H1 (cell line): ENCODE measurements at regions not wholly inside any gene's neighbourhood (a gene's known extent, or its start where the extent isn't known, plus 50 kb on each side); places are given as distances from the start of the nearest gene placed in this dataset.
"Not testable (repeated sequence)": the region's sequence is repeated elsewhere in the genome, so short reads cannot be mapped to it uniquely, and the experiment has no call there.

Source experiments
- CTCF ChIA-PET: fragments of 300-600 bp; sonication (Branson Sonifier 250); formaldehyde crosslinking; loops from one replicate; lab custom pipeline; 2021; ENCODE audit not compliant: partially characterized antibody; lab: Charles Lee
- POLR2A ChIA-PET: fragments of 300-600 bp; sonication (Branson Sonifier 250); formaldehyde crosslinking; loops from one replicate; lab custom pipeline; 2021; ENCODE audit warnings: inconsistent platforms; ENCODE audit not compliant: partially characterized antibody; lab: Charles Lee
- DNase-seq, 2 experiments: peaks; one replicate each; pipeline versions ENCODE4 v3.0.0 to v3.0.0-alpha.2; 2010 to 2022; ENCODE audit warnings: low spot score in 2 of 2, low read depth in 1 of 2, mixed read lengths in 1 of 2
- FAIRE-seq: peaks from 2 replicates; lab custom pipeline; 2011; peaks lifted over from hg19 to GRCh38; lab: Jason Lieb, UNC
- H2AFZ ChIP-seq: 2 replicates; pipeline ENCODE4 v1.8.1; 2012; ENCODE audit warnings: low read length, inconsistent platforms
- H2AK5ac ChIP-seq: 2 replicates; pipeline ENCODE4 v1.6.1; 2013; ENCODE audit warnings: low read depth, low read length
- H2BK120ac ChIP-seq: replicated peaks from 2 replicates; pipeline ENCODE3; 2013; ENCODE audit warnings: low read depth, low read length, inconsistent platforms
- H2BK12ac ChIP-seq: 2 replicates; pipeline ENCODE4 v1.6.1; 2013; ENCODE audit warnings: low read depth, low read length
- H2BK15ac ChIP-seq: 2 replicates; pipeline ENCODE4 v1.6.1; 2013; ENCODE audit warnings: low read length
- H2BK20ac ChIP-seq: 2 replicates; pipeline ENCODE4 v1.6.1; 2013; ENCODE audit warnings: low read length
- H2BK5ac ChIP-seq: 2 replicates; pipeline ENCODE4 v1.6.1; 2013; ENCODE audit warnings: low read depth, low read length
- H3K14ac ChIP-seq: 2 replicates; pipeline ENCODE4 v1.6.1; 2013; ENCODE audit warnings: inconsistent platforms; ENCODE audit not compliant: insufficient read length
- H3K18ac ChIP-seq: 2 replicates; pipeline ENCODE4 v1.6.1; 2013; ENCODE audit warnings: low read length; ENCODE audit errors: extremely low read depth
- H3K23ac ChIP-seq: 2 replicates; pipeline ENCODE4 v1.6.1; 2013; ENCODE audit warnings: inconsistent platforms; ENCODE audit not compliant: insufficient read length
- H3K23me2 ChIP-seq: 2 replicates; pipeline ENCODE4 v1.6.1; 2013; ENCODE audit warnings: low read depth, low read length
- H3K27ac ChIP-seq: 2 replicates; pipeline ENCODE4 v1.6.1; 2011; ENCODE audit warnings: low read depth, low read length, inconsistent platforms
- H3K27me3 ChIP-seq, 4 experiments: replicated peaks in 1 of 4; 1 replicate in 1 of 4; 2 replicates in 3 of 4; pipeline versions ENCODE4 v1.6.1 to v1.8.1; 2011 to 2013; ENCODE audit warnings: low read length in 3 of 4, mild to moderate bottlenecking in 3 of 4, inconsistent platforms in 2 of 4, mixed read lengths in 2 of 4, moderate library complexity in 1 of 4; ENCODE audit not compliant: control insufficient read depth in 3 of 4, insufficient read depth in 3 of 4; ENCODE audit errors: extremely low read depth in 1 of 4
- H3K36me3 ChIP-seq, 4 experiments: 2 replicates each; pipeline versions ENCODE4 v1.6.1 to v1.8.1; 2011 to 2013; ENCODE audit warnings: mild to moderate bottlenecking in 4 of 4, low read length in 3 of 4, moderate library complexity in 2 of 4, control low read depth in 1 of 4, inconsistent platforms in 1 of 4; ENCODE audit not compliant: insufficient read depth in 4 of 4, control insufficient read depth in 2 of 4
- H3K4ac ChIP-seq: replicated peaks from 2 replicates; pipeline ENCODE3; 2013; ENCODE audit warnings: low read length, low read depth, mixed read lengths, inconsistent platforms; ENCODE audit not compliant: insufficient read length
- H3K4me1 ChIP-seq, 4 experiments: replicated peaks in 1 of 4; 1 replicate in 1 of 4; 2 replicates in 3 of 4; pipeline versions ENCODE4 v1.6.1 to v1.8.1; 2011 to 2013; ENCODE audit warnings: low read length in 3 of 4, inconsistent platforms in 2 of 4, mixed read lengths in 1 of 4; ENCODE audit not compliant: insufficient read depth in 4 of 4, control insufficient read depth in 3 of 4
- H3K4me2 ChIP-seq, 2 experiments: 2 replicates each; pipeline versions ENCODE4 v1.6.1 to v1.8.1; 2011 to 2013; ENCODE audit warnings: low read depth in 2 of 2, low read length in 2 of 2, control low read depth in 1 of 2, inconsistent platforms in 1 of 2, mild to moderate bottlenecking in 1 of 2; ENCODE audit not compliant: insufficient read depth in 1 of 2
- H3K4me3 ChIP-seq, 4 experiments: fragments of 200-600, 300-600 bp in 1 of 4; sonication (generic), shearing (Covaris generic), sonication (Bioruptor Twin) in 1 of 4; 2 replicates each; pipeline versions ENCODE4 v1.5.1 to v1.8.1; 2011 to 2016; ENCODE audit warnings: low read length in 4 of 4, low read depth in 3 of 4, control low read depth in 2 of 4, inconsistent platforms in 2 of 4, mild to moderate bottlenecking in 2 of 4, mixed read lengths in 1 of 4, moderate library complexity in 1 of 4; ENCODE audit not compliant: insufficient read depth in 2 of 4; ENCODE audit errors: extremely low read depth in 1 of 4
- H3K56ac ChIP-seq: replicated peaks from 2 replicates; pipeline ENCODE3; 2013; ENCODE audit warnings: low read depth, mild to moderate bottlenecking, mixed read lengths, low read length, inconsistent platforms; ENCODE audit not compliant: insufficient read length
- H3K79me1 ChIP-seq: 2 replicates; pipeline ENCODE4 v1.6.1; 2013; ENCODE audit warnings: low read depth, low read length, control low read depth
- H3K79me2 ChIP-seq, 2 experiments: 2 replicates each; pipeline versions ENCODE4 v1.6.1 to v1.8.1; 2012 to 2013; ENCODE audit warnings: low read length in 2 of 2, mild to moderate bottlenecking in 2 of 2, inconsistent platforms in 1 of 2; ENCODE audit not compliant: insufficient read depth in 2 of 2, control insufficient read depth in 1 of 2
- H3K9ac ChIP-seq, 4 experiments: replicated peaks in 1 of 4; 1 replicate in 1 of 4; 2 replicates in 3 of 4; pipeline versions ENCODE4 v1.6.1 to v1.8.1; 2011 to 2013; ENCODE audit warnings: low read depth in 3 of 4, low read length in 3 of 4, control low read depth in 2 of 4, mild to moderate bottlenecking in 2 of 4, moderate library complexity in 2 of 4, inconsistent platforms in 1 of 4; ENCODE audit errors: extremely low read depth in 1 of 4
- H3K9me3 ChIP-seq, 2 experiments: 2 replicates each; pipeline versions ENCODE4 v1.6.1 to v1.8.1; 2012 to 2013; ENCODE audit warnings: mild to moderate bottlenecking in 2 of 2, moderate library complexity in 2 of 2, control low read depth in 1 of 2, inconsistent platforms in 1 of 2, low read depth in 1 of 2, low read length in 1 of 2, mixed read lengths in 1 of 2; ENCODE audit not compliant: insufficient read depth in 2 of 2
- H4K20me1 ChIP-seq, 2 experiments: replicated peaks in 1 of 2; 2 replicates each; pipeline versions ENCODE3 to v1.8.1; 2011 to 2013; ENCODE audit warnings: inconsistent platforms in 2 of 2, low read length in 2 of 2, mild to moderate bottlenecking in 1 of 2; ENCODE audit not compliant: insufficient read depth in 2 of 2, control insufficient read depth in 1 of 2
- H4K5ac ChIP-seq: 2 replicates; pipeline ENCODE4 v1.6.1; 2013; ENCODE audit warnings: low read length, low read depth, mixed read lengths, inconsistent platforms; ENCODE audit not compliant: insufficient read length
- H4K8ac ChIP-seq: 2 replicates; pipeline ENCODE4 v1.8.0; 2013; ENCODE audit warnings: mild to moderate bottlenecking, moderate library complexity, low read length, inconsistent platforms; ENCODE audit not compliant: insufficient read depth; ENCODE audit errors: extremely low read depth
- H4K91ac ChIP-seq: replicated peaks from 2 replicates; pipeline ENCODE3; 2013; ENCODE audit warnings: low read length, mixed read lengths, inconsistent platforms; ENCODE audit not compliant: insufficient read length
- WGBS, 2 experiments: shearing (Covaris generic) in 1 of 2; methylation state at CpG; one replicate each; pipeline versions ENCODE4 v1.1.6 to v1.1.7; 2013 to 2015; ENCODE audit warnings: low lambda C conversion rate in 2 of 2, mixed read lengths in 2 of 2, inconsistent platforms in 1 of 2, low coverage in 1 of 2, missing lambda C conversion rate in 1 of 2; ENCODE audit not compliant: insufficient replicate concordance in 2 of 2, insufficient coverage in 1 of 2, insufficient read length in 1 of 2; ENCODE audit errors: extremely low coverage in 1 of 2, missing lambda C conversion rate in 1 of 2; 5-methylcytosine and 5-hydroxymethylcytosine counted together

DNA sequence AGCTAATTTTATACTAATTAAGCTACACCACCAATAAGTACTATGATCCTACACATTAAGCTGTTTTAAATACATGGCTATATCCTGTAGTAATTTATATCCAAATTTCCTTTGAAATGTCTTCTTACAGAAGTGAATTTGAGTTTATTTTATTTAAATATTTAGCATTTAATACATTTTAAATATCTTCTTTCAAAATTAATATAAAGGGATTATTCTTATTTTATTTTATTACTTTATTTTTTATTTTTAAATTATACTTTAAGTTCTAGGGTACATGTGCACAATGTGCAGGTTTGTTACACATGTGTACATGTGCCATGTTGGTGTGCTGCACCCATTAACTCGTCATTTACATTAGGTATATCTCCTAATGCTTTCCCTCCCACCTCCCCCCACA is 310.9 kb upstream of the IZUMO3 start:
- H4K20me1 ChIP-seq, H2AK5ac ChIP-seq, H2BK5ac ChIP-seq, FAIRE-seq, H2BK15ac ChIP-seq, H2AFZ ChIP-seq, H3K79me2 ChIP-seq, H2BK12ac ChIP-seq, POLR2A ChIA-PET, H4K8ac ChIP-seq, H3K18ac ChIP-seq, H3K4ac ChIP-seq, H3K36me3 ChIP-seq, H3K4me1 ChIP-seq, H2BK20ac ChIP-seq, H3K23me2 ChIP-seq, H3K27ac ChIP-seq, H3K56ac ChIP-seq, H3K9ac ChIP-seq, H3K14ac ChIP-seq, H4K5ac ChIP-seq, H3K23ac ChIP-seq, H3K9me3 ChIP-seq, H3K4me3 ChIP-seq, H2BK120ac ChIP-seq, H3K4me2 ChIP-seq, H3K79me1 ChIP-seq, H4K91ac ChIP-seq, DNase-seq: not testable (repeated sequence)
- WGBS, 2 experiments, result 100% methylated on average over 1 of the region's 1 CpG; no CpG with 5 or more reads in 1 of the 2 experiments
- H3K27me3 ChIP-seq, result peaks cover 4 to 31% (median 10%) of the 10 kb centered on the region in 4 experiments
- CTCF ChIA-PET, result interaction anchor here (0.8 to 1.3 kb wide), 3 partner anchors 14 to 49 kb away, joined by 3 to 4 read pairs (median 3); no protein-coding TSS in a partner anchor
